ENCODE measurements at regions not wholly inside any gene's neighbourhood (a gene's known extent, or its start where the extent isn't known, plus 50 kb on each side); places are given as distances from the start of the nearest gene placed in this dataset.

- ChIA-PET POLR2A (no interaction called here), CTCF (no interaction called here)
- no peaks in the 10 kb centered on the region for H4K20me1 ChIP-seq (ENCODE audit: insufficient read depth)
- DNase-seq, result no peak
- H3K9me2 ChIP-seq, result no peaks in the 10 kb centered on the region
- H2AFZ ChIP-seq (ENCODE audit: low read depth), result no peak overlapping the region
- H3K36me3 ChIP-seq (replicated peaks in 1 of 2; ENCODE audit: control insufficient read depth in 1 of 2, insufficient read depth in 2 of 2, low read length in 1 of 2), result no peaks in the 10 kb centered on the region
- no peaks in the 10 kb centered on the region for H3F3A ChIP-seq (replicated peaks; ENCODE audit: insufficient read depth)
- no peak overlapping the region for H3K4me3 ChIP-seq (ENCODE audit: low read depth in 2 of 2, low read length in 1 of 2)
- no peak overlapping the region for H3K9ac ChIP-seq
- H3K9me3 ChIP-seq, result no peaks in the 10 kb centered on the region
- H3K4me2 ChIP-seq, result no peak overlapping the region
- TF ChIP-seq IRF3 (IDR thresholded peaks at IDR 0.05; ENCODE audit: low read depth, low read length) (no peak), MAX (IDR thresholded peaks at IDR 0.05; ENCODE audit: low read depth) (no peak), RAD21 (IDR thresholded peaks at IDR 0.05; ENCODE audit: low read length) (no peak), EZH2phosphoT487 (IDR thresholded peaks at IDR 0.05; ENCODE audit: borderline replicate concordance, low read depth) (no peak), ELF1 (IDR thresholded peaks at IDR 0.05) (no peak), NFIC (IDR thresholded peaks at IDR 0.05; ENCODE audit: borderline replicate concordance) (no peak), MEF2A (IDR thresholded peaks at IDR 0.05; ENCODE audit: borderline replicate concordance, low read depth) (no peak), GATA2 (CRISPR knock-in tag; IDR thresholded peaks at IDR 0.05) (no peak), FOXM1 (IDR thresholded peaks at IDR 0.05; ENCODE audit: low read depth) (no peak), TEAD4 (IDR thresholded peaks at IDR 0.05; ENCODE audit: borderline replicate concordance, insufficient read depth) (no peak), POLR2AphosphoS5 (IDR thresholded peaks at IDR 0.05; ENCODE audit: low read depth, low read length) (no peak), USF1 (IDR thresholded peaks at IDR 0.05; ENCODE audit: borderline replicate concordance, low read depth) (no peak), RCOR1 (IDR thresholded peaks at IDR 0.05; ENCODE audit: low read length) (no peak), RXRA (IDR thresholded peaks at IDR 0.05; ENCODE audit: borderline replicate concordance, low read depth) (no peak), EP300 (IDR thresholded peaks at IDR 0.05; ENCODE audit: borderline replicate concordance in 1 of 2, low read depth in 1 of 2, low read length in 1 of 2) (no peak), RFX5 (IDR thresholded peaks at IDR 0.05; ENCODE audit: low read length) (no peak), FOSL2 (IDR thresholded peaks at IDR 0.05; ENCODE audit: borderline replicate concordance, low read depth) (no peak), ZBTB33 (IDR thresholded peaks at IDR 0.05; ENCODE audit: borderline replicate concordance, low read depth) (no peak), SIN3A (IDR thresholded peaks at IDR 0.05; ENCODE audit: borderline replicate concordance, low read depth, low read length) (no peak), YY1 (IDR thresholded peaks at IDR 0.05; ENCODE audit: low read depth) (no peak)
- 89% methylated on average over 3 of the region's 3 CpGs for WGBS (ENCODE audit: low lambda C conversion rate)
- H3K79me2 ChIP-seq (ENCODE audit: insufficient read depth), result no peaks in the 10 kb centered on the region
- H3K4me1 ChIP-seq (ENCODE audit: control insufficient read depth in 1 of 2, insufficient read depth in 2 of 2, low read depth in 1 of 2, low read length in 1 of 2), result no peaks in the 10 kb centered on the region
- no peaks in the 10 kb centered on the region for H3K27me3 ChIP-seq (ENCODE audit: insufficient read depth)
- H3K27ac ChIP-seq (ENCODE audit: low read depth in 2 of 2, low read length in 1 of 2), result no peak overlapping the region
Observed at GRCh38 chr11:93073026-93073425, 103.6 kb downstream of the MTNR1B start.

All from SK-N-SH (cell line).